HG02759 (cell line): ENCODE measurements at regions not wholly inside any gene's neighbourhood (a gene's known extent, or its start where the extent isn't known, plus 50 kb on each side); places are given as distances from the start of the nearest gene placed in this dataset.

ENCODE experiments used
- ATAC-seq: cut with Tn5 transposase; IDR thresholded peaks from one replicate; pipeline ENCODE4 v1.9.1; 2021; ENCODE audit warnings: mild to moderate bottlenecking, moderate library complexity; ENCODE audit not compliant: unreplicated experiment

DNA sequence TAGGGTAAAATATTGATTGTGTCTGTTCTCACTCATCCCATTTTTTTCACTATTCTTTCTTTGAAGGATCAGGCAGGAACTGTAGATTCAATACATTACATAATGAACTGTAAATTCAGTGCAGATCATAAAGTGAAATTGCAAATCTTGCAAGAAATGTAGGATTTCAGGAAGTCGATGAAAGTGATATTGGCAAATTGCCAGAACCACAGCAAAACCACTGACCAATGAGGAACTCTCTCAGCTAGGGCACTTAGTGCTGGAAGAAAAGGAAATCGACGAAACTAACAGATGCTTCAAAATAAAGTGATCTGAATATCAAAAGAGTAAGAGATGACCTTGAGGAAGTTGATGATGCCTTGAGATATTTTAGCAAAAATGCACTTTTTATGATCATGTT, 157.6 kb downstream of the AACS start:
- no peak for ATAC-seq

DNA sequence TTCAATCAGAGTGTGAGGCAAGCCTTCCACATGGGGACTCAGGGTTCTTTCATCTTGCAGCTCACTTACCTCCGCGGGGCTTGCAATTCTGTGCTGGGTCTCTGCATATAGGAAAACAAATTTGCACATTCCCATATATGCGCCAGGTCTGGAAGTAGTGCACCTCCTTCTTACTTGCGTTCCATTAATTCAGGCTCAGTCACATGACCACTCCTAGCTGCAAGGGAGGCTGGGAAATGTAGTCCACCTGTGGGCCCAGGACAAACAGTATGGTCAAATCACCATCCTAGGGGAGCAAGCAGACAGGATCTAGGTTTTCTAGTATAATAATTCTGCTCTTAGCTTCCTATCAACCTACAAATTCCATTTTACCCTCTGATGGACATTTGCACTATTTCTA, 160.4 kb downstream of the AACS start:
- ATAC-seq, result no peak

DNA sequence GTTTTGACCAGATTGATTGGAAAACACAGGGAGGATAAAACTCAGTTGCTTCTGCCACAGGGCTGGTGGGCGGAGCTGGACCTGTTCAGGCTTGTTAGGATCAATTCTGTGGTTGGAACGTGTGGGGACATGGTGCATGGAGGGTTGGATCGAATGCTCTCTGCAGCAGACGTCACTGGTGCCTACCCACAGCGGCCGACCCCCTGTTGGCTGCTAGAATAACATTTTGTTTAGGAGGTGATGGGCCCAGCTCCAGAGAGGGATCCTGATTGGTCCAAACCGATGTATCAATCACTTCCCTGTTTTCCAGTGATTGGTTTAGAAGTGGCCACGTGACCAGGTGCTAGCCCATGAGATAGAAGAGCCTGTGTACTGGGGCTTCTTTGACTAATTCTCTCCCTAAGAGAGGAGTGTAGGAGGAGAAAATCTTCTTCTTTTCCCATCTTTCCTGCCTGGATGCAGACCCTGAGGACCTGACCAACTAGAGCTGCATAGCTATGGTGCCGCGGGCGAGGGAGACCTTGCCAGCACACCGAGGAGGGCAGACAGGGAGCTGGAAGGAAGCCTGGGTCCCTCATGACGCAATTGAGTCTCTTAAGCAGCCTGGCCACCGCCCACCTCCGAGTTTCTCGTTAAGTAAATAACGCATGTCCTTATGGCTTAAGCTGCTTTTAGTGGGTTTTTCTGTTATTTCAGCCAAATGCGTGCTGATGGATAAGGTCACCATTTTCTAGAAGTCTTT, 163.5 kb downstream of the AACS start:
- peak; percentile 56 for ATAC-seq

DNA sequence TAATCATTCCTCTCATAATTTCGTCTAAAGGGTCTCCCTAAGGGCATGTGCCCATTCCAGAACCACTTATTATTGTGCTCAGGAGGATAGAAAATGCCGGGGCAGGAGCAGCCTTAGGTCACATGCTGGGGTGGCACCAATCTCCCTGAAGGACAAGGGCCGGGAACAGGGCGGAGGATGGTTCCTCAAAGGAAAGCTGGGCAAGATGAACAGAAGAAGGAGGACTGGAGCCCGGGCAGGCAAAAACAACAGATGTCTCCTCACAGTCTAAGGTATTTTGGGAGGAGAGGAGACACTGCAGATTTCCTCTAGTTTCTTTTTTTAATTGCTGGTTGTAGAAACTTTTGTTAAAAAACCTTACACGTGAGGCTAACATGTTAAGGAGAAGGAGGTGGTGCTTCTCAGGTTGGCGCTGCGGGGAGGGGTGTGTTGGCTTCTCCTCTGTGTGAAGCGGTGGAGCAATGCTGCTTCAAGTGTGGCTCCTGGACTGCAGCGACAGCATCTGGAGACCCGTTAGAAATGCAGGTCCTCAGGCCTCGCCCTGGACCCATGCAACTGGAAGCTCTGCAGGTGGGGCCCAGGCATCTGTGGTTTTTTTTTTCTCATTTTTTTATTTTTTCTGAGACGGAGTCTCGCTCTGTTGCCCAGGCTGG, 164.8 kb downstream of the AACS start:
- no peak for ATAC-seq

GRCh38 chr12:125233319-125233718, 168.1 kb downstream of the AACS start:
- no peak for ATAC-seq

- no peak for ATAC-seq
Measured at GRCh38 chr12:125239563-125239962, 174.3 kb downstream of the AACS start.

DNA sequence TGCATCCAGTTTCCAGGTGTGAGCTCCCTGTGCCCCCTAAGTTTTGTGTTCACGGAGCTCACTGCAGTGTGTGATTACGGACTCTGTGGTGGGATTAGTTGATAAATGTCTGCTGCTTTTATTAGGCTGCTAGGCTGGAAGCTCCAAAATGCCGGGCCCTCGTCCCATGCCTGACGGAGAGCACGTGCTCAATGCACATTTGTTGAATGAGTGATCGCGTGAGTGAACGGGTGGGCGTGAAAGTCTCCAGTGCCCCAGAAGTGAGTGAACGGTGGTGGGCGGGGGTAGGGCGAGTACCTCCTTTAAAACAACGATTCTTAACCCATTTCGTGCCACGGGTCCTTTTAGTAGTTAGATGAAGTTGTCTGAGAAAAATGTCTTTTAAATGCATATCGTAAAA, 175.5 kb downstream of the AACS start:
- no peak for ATAC-seq

- no peak for ATAC-seq
Measured at GRCh38 chr12:125243811-125244210, 178.6 kb downstream of the AACS start.

DNA sequence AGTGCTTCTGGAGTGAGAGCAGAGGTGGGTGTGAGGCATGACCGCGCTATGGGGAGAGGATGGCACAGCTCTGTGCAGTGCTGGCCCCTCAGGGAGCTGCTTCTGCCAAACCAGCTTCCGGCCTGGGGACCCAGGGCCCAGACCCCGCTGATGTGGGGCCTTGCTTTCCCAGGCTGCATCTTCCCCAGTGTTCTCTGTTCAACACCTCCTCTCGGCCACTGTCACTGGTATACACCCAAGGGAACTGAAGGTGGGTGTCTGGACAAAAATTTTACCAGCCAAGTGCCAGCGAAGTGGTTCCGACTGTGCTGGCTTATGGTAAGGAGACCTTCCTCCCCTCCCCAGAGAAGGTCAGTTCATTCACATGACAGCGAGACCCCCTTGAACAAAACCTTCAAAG, 179.1 kb downstream of the AACS start:
- ATAC-seq, result no peak

DNA sequence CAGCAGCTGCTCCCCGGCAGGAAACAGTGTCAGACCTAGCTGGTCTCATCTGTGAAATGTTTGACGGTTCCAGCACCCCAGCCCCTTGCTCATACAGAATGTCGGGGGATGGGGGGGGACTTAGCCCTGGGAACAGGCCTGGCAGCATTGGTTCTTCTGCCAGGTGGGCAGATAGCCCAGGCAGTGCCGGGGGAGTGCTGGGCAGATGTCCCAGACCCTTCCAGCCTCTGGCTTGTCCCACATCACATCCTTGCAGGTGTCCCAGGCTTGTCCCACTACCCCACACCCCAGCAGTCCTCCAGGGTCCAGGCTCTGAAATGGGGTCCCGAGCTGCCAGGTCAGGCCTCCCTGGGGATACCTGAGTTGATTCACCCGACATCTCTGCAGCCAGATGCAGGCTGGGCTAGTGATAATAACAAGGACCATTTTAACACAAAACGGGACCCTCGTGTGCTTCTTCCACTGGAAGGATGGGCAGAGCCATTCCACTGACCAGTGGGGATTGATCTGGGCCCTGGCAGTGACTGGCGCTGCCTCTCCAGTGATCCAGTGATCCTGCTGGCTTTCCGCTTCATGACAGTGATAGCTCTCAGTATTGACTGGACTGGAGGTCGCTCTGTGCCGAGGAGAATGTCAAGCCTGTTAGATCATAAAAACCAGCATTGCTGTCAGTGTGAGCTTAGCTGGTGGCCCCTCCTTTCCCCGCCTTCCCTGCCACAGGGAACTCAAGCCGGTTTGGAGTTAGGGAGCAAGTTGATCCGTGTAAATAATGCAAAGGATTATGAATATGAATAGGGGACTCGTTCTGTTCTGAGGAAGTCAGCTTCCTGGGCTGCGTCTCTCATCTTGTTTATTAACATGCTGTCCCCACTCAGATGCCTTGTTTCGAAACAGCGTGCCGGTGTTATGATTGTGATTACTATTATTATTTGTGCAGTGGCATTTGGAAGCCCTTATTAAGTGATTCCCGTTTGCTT, 180.6 kb downstream of the AACS start:
- ATAC-seq, result no peak

GRCh38 chr12:125247477-125247876, 182.2 kb downstream of the AACS start:
- no peak for ATAC-seq

- no peak for ATAC-seq
Measured at GRCh38 chr12:125249066-125249824, 184.0 kb downstream of the AACS start.

GRCh38 chr12:125249932-125250331, 184.7 kb downstream of the AACS start:
- ATAC-seq, result no peak

DNA sequence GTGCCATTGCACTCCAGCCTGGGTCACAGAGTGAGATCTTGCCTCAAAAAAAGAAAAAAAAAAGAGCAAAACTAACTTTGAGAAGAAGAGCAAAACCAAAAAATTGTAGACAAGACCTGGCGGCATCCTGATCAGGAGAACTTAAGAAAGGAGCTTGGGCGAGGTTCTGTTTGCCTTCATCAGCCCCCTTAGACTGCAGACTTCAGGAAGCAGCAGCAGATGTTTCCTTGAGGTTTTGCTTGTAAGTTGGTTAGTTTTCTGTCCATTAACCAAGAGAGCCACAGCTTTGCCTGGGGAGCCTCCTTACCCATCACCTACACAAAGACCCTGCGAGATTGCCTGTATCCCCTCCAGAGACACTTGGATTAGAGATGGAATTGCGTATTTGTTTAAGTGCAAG, 189.0 kb downstream of the AACS start:
- no peak for ATAC-seq

DNA sequence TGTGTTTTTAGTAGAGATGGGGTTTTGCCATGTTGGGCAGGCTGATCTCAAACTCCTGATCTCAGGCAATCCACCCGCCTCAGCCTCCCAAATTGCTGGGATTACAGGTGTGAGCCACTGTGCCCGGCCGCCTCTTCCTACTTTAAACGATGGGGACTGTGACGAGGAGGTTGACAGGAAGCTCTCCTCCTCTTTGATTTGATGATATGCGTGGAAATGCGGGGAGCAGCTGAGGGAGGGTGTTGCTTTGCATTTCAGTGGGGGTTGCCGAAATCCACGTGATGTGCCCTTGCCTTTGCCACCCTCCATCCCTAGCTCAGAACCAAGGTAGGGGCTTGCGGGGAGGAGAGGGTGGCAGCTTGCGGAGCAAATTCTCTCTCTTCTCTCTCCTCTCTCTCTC, 189.6 kb downstream of the AACS start:
- ATAC-seq, result no peak

DNA sequence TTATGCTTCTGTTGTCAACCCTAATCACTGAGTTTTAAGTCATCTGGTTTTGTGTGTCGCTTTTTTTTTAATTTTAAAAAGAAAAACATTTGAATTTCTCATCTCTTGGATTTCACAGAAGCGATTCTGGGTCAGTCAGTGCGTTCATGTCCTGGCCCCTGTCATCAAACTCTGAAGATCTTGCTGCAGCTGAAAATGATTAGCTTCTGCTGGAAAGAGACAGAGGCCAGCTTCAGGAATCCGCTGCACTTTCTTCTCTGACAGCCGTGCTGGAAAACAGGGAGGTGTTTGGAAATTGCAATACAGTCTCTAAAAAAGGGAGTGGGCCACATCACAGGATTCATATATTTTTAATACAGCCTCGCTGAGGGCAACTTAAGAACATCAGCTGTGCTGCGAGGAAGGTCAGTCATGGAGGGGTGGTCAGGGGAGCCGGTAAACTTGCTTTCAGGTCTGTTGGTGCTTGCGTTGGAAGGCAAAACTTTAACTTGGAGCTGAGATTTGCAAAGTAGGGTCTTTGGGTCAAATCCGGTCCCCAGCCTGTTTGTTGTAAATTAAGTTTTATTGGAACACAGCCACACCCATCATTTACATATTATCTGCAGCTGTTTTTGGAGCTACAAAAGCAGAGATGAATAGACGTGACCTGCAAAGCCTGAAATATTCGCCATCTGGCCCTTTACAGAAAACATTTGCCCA, 190.8 kb downstream of the AACS start:
- no peak for ATAC-seq

GRCh38 chr12:125256634-125256936, 191.3 kb downstream of the AACS start:
- ATAC-seq, result no peak

DNA sequence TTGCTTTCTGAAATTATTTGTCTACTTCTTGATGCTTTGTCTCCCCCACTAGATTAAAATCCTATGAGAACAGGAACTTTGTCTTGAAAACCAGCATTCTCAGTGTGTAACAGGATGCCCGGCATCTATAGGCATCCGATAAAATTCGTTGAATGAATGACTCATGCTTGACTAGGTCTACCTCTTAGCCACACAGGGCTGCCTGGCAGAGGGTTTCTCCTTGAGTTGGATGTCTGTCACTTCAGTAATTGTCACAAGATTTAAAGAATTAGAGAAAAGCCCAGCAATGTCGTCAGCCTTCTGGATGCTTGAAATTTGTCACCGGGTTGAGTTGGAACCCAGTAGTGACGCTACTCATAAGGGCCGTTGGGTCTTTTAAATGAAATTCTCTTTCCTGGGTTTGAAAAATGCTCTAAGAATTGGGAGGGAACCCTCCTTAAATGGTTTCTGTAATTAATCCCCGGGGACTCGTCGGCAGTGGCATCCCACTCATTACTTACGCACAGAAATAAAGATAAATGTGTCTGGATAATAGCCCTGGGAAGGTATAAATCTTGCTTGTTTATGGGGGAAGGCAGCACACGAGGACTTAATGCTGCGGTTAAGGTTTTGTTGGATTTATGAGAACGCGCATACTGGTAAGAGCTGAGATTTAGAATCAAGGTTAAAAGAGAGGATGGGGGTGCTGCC, 194.1 kb downstream of the AACS start:
- no peak for ATAC-seq

- no peak for ATAC-seq
Measured at GRCh38 chr12:125262851-125263250, 197.6 kb downstream of the AACS start.

DNA sequence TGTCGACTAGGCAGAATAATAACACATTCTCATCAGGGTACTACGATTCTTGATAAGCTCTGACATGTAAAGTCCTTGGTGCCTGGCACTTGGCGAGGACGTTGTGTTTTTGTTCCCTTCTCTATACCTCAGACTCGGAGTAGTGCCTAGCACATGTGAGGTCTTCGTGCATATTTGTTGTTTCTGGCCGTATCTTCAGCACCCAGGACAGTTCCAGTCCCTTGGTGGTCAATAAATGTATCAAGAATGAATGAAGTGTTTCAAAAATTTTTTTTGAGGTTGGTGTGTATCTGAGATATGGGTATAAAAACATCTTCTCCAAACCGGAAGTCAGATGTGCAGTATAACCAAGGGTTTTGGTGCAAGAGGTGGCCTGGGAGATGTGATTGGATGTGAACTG, 198.2 kb downstream of the AACS start:
- no peak for ATAC-seq
